ENCODE measurements at regions not wholly inside any gene's neighbourhood (a gene's known extent, or its start where the extent isn't known, plus 50 kb on each side); places are given as distances from the start of the nearest gene placed in this dataset.

- TF ChIP-seq EP300 (IDR thresholded peaks at IDR 0.05) (no peak), POLR2A (IDR thresholded peaks at IDR 0.05) (no peak)
- TF ChIP-seq, protein P1, sequence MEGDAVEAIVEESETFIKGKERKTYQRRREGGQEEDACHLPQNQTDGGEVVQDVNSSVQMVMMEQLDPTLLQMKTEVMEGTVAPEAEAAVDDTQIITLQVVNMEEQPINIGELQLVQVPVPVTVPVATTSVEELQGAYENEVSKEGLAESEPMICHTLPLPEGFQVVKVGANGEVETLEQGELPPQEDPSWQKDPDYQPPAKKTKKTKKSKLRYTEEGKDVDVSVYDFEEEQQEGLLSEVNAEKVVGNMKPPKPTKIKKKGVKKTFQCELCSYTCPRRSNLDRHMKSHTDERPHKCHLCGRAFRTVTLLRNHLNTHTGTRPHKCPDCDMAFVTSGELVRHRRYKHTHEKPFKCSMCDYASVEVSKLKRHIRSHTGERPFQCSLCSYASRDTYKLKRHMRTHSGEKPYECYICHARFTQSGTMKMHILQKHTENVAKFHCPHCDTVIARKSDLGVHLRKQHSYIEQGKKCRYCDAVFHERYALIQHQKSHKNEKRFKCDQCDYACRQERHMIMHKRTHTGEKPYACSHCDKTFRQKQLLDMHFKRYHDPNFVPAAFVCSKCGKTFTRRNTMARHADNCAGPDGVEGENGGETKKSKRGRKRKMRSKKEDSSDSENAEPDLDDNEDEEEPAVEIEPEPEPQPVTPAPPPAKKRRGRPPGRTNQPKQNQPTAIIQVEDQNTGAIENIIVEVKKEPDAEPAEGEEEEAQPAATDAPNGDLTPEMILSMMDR (IDR thresholded peaks at IDR 0.05), result no peak
Observed at GRCh38 chr20:40744072-40744817, 55.2 kb upstream of the MAFB start.
